Ascending aorta (tissue), 2 donors: ENCODE measurements at regions not wholly inside any gene's neighbourhood (a gene's known extent, or its start where the extent isn't known, plus 50 kb on each side); places are given as distances from the start of the nearest gene placed in this dataset.
A peak's percentile ranks its signal among the peaks of the same experiment; 100 is the strongest.

Experiments used
- DNase-seq, 2 donors: peaks; one replicate each; pipeline ENCODE4 v3.0.0-alpha.2; 2019; ENCODE audit warnings: low spot score in 2 of 2
- H3K27ac ChIP-seq, 2 donors: fragments of 200-600 bp; sonication (generic); one replicate each; pipeline ENCODE4 v1.5.1; 2016 to 2017; ENCODE audit warnings: mild to moderate bottlenecking in 1 of 2
- H3K27me3 ChIP-seq: fragments of 200-600 bp; sonication (generic); one replicate; pipeline ENCODE4 v1.5.1; 2017
- H3K36me3 ChIP-seq, 2 donors: fragments of 200-600 bp; sonication (generic); one replicate each; pipeline ENCODE4 v1.5.1; 2016
- H3K4me1 ChIP-seq, 2 donors: fragments of 200-600 bp; sonication (generic); one replicate each; pipeline ENCODE4 v1.5.1; 2016 to 2017; ENCODE audit warnings: mild to moderate bottlenecking in 1 of 2
- H3K4me3 ChIP-seq, 2 donors: fragments of 200-600 bp; sonication (generic); one replicate each; pipeline ENCODE4 v1.5.1; 2016 to 2017; ENCODE audit warnings: mild to moderate bottlenecking in 1 of 2
- H3K9me3 ChIP-seq, 2 donors: fragments of 200-600 bp; sonication (generic); one replicate each; pipeline ENCODE4 v1.5.1; 2016
- intact Hi-C: fragments of 100-400 bp; cut with DNase I; formaldehyde crosslinking; loops from one replicate; pipeline ENCODE4 v1.15.1; 2023
- TF ChIP-seq, protein P1 (sequence below), 3 experiments: fragments of 200-600 bp in 2 of 3; fragments of 450-650 bp in 1 of 3; sonication (generic) in 2 of 3; IDR thresholded peaks; one replicate each; pipeline ENCODE4 v1.5.1; 2016 to 2019; ENCODE audit warnings: antibody characterized with exemption in 3 of 3, mild to moderate bottlenecking in 1 of 3, moderate library complexity in 1 of 3

DNA sequence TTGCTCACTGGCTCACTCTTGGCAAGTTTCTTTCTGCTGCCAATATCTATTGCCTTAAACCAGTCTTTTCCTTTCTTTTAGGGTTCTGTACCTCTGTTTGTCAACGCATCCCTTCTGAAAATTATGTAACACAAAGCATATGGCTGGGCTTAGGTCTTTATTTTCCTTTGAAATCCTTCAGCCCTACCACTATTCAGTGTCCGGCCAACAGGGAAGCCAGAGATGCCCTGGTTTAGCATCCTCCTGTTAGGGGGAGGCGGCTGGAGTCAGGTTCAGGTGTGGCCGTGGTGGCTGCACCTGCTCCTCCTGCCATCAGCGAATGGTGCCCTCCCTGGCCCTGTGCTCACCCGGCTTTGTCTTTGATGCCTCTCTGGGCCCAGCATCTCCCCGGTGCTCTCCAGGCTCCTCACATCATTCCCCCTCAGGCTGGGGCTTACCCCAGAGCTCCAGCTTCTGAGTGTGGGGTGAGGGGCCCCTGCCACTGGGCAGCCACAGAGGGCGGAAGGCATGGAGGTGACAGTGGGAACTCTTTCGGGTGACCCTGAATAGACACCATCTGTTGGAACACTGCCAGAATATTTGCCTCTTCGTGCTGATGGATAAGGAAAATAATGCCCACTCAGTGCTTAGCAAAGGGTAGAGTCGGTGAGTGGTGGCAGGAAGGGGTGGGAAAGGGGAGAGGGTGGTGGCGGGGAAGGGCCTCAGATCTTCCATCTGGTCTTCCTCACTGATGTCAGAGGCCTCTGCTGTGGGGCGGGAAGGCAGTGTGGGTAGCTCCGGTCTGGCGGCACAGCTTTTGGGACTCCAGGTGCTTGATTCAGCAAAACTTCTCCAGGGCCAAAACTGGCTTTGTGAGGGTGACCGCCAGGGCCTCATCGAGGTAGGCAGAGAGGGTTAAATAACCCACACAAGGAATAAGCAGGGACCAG is 97.2 kb downstream of the DACT2 start:
- Histone ChIP-seq H3K9me3 (no peaks in the 10 kb centered on the region), H3K27me3 (no peaks in the 10 kb centered on the region), H3K36me3 (no peaks in the 10 kb centered on the region), H3K4me3 (no peak overlapping the region), H3K4me1 (peaks cover 6 to 17% of the 10 kb centered on the region in 2 donors), H3K27ac (no peak overlapping the region)
- DNase-seq: no peak
- TF ChIP-seq, protein P1, sequence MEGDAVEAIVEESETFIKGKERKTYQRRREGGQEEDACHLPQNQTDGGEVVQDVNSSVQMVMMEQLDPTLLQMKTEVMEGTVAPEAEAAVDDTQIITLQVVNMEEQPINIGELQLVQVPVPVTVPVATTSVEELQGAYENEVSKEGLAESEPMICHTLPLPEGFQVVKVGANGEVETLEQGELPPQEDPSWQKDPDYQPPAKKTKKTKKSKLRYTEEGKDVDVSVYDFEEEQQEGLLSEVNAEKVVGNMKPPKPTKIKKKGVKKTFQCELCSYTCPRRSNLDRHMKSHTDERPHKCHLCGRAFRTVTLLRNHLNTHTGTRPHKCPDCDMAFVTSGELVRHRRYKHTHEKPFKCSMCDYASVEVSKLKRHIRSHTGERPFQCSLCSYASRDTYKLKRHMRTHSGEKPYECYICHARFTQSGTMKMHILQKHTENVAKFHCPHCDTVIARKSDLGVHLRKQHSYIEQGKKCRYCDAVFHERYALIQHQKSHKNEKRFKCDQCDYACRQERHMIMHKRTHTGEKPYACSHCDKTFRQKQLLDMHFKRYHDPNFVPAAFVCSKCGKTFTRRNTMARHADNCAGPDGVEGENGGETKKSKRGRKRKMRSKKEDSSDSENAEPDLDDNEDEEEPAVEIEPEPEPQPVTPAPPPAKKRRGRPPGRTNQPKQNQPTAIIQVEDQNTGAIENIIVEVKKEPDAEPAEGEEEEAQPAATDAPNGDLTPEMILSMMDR (IDR thresholded peaks at IDR 0.05): no peak
- intact Hi-C loops: no loop called here

DNA sequence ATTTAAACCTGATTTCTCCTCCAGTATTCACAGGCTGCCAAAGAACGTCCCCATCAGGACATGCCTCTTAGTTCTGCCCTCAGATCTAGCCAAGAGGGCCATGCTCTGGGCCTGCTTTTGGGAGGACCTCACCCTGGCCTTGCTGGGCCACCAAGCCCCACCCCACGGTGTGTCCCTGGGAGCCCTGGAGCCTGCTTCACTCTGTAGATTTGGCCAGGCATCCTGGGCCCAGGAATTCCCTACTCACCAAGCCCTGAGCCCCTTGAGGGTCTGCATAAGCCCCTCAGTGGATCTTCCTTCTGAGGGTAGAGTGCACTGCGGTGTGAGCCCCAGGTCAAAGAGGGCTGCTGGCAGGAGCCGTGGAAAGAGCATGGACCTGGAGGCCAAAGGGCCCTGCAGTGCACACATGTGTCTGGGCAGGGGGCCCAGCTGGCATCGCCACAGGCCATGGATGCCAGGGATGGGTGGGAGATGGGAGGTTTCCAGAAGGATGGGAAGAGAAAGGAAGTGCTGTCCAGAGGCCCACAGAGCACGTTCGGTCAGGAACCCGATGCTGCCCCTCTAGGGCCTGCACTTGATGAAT is 98.0 kb downstream of the DACT2 start:
- DNase-seq: no peak
- Histone ChIP-seq H3K27ac (no peak overlapping the region), H3K4me1 (peaks cover 6 to 17% of the 10 kb centered on the region in 2 donors), H3K4me3 (no peak overlapping the region), H3K36me3 (no peaks in the 10 kb centered on the region), H3K27me3 (no peaks in the 10 kb centered on the region), H3K9me3 (no peaks in the 10 kb centered on the region)
- TF ChIP-seq, protein P1 (IDR thresholded peaks at IDR 0.05): no peak
- intact Hi-C loops: no loop called here

DNA sequence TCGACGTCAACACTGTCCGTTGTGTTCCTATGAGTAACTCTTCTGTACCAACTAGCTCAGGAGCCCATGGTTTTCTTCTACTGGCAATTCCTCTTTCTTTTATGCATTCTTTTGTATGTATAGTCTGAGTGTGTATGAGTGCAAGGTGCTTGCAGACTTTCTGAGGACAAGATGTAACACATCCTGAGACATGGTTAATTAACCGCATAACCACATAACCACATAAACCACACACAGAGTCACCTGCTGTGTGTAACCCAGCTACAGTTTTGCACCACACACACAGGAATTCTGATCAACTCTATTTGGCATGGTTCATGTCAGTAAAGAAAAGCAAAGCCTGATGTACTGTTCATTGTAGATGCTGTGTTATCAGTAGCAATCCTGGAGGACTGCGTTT is 98.6 kb downstream of the DACT2 start:
- Histone ChIP-seq H3K4me1 (peaks cover 6 to 17% of the 10 kb centered on the region in 2 donors), H3K36me3 (no peaks in the 10 kb centered on the region), H3K27ac (no peak overlapping the region), H3K9me3 (no peaks in the 10 kb centered on the region), H3K4me3 (no peak overlapping the region), H3K27me3 (no peaks in the 10 kb centered on the region)
- TF ChIP-seq, protein P1 (IDR thresholded peaks at IDR 0.05): no peak
- no peak for DNase-seq
- intact Hi-C loops: no loop called here

DNA sequence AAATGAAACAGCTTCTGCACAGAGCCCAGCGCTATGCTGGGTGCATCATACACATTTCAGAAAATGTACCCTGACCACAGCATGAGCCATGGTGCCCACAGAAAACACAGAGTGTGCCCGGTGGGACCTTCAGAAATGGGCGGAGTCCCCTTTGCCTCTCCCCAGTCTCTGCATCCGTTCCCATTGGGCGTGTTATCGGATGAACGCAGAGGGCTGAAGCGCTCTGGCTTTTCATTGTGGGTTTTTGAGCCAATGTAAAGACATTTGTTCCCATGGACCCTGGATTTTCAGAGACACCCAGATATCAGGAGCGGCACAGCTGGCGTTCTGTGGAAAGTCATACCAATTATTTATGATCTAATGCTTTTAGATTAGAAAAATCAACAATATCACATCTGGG is 99.8 kb downstream of the DACT2 start:
- Histone ChIP-seq H3K9me3 (no peaks in the 10 kb centered on the region), H3K27me3 (no peaks in the 10 kb centered on the region), H3K36me3 (no peaks in the 10 kb centered on the region), H3K4me3 (peak overlapping the region in 1 of 2 donors; percentile 0), H3K4me1 (peaks cover 6 to 17% of the 10 kb centered on the region in 2 donors), H3K27ac (peak overlapping the region; percentile 22 to 70)
- peak in 1 of 2 donors; percentile 59 for DNase-seq
- TF ChIP-seq, protein P1 (IDR thresholded peaks at IDR 0.05): no peak
- intact Hi-C loops: no loop called here

DNA sequence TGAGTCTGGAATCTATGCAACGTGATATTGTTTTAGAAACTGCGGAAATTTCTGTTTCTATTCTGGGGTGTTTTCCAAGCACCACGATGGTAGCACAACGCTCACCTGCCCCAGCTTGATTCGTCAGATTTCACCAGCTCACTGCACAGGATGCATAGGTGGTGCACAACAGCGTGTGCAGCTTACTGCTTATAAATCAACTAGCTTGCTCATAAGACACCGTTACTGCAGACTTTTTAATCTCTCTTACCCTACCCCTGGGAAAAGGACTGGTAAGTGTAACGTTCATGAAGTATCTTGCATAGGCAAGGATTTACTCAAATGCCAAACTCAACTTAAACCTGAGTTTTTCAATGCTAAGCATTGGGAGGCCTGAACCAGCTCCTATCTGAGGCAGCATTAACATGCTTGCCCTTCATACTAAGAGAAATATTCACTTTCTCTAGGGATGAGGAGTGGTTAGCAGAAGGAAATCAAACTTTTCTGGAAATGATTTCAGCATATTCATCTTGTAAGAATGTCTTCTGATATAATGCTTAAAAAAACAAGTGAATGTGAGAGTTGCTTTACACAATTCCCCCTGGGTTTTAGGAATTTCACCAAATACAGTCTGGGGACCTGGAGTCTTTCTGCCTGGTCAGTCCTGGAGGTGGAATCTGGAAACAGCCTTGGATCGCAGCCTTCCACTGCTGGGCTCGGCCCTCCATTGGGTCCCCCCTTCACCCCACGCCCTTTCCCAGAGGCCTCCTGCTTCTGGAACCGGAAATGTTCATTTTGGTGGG is 100.6 kb downstream of the DACT2 start:
- intact Hi-C loops: no loop called here
- peak in 1 of 2 donors; percentile 75 for DNase-seq
- TF ChIP-seq, protein P1 (IDR thresholded peaks at IDR 0.05): no peak
- H3K4me3 ChIP-seq: peak overlapping the region in 1 of 2 donors; percentile 0
- no peaks in the 10 kb centered on the region for H3K9me3 ChIP-seq
- peak overlapping the region; percentile 22 to 70 for H3K27ac ChIP-seq
- peaks cover 6 to 17% of the 10 kb centered on the region in 2 donors for H3K4me1 ChIP-seq
- no peaks in the 10 kb centered on the region for H3K27me3 ChIP-seq
- no peaks in the 10 kb centered on the region for H3K36me3 ChIP-seq
